Mesendoderm (in vitro differentiated cells): ENCODE measurements at regions not wholly inside any gene's neighbourhood (a gene's known extent, or its start where the extent isn't known, plus 50 kb on each side); places are given as distances from the start of the nearest gene placed in this dataset.

Source experiments
- DNase-seq: peaks from one replicate; pipeline ENCODE4 v3.0.0; 2013
- H2AK5ac ChIP-seq: 2 replicates; pipeline ENCODE4 v1.6.1; 2013; ENCODE audit warnings: low read length, inconsistent platforms
- H2BK120ac ChIP-seq: 2 replicates; pipeline ENCODE4 v1.6.1; 2013; ENCODE audit warnings: low read depth, mild to moderate bottlenecking, low read length, moderate library complexity, mixed read lengths
- H2BK15ac ChIP-seq: replicated peaks from 2 replicates; pipeline ENCODE4 v1.6.1; 2013; ENCODE audit warnings: low read depth, mild to moderate bottlenecking, moderate library complexity
- H2BK5ac ChIP-seq: 2 replicates; pipeline ENCODE4 v1.6.1; 2013; ENCODE audit warnings: low read length, inconsistent platforms
- H3K18ac ChIP-seq: 2 replicates; pipeline ENCODE4 v1.6.1; 2013; ENCODE audit warnings: mild to moderate bottlenecking, low read length, mixed read lengths
- H3K23ac ChIP-seq: one replicate; pipeline ENCODE4 v1.6.1; 2013; ENCODE audit warnings: low read length
- H3K27ac ChIP-seq: 2 replicates; pipeline ENCODE4 v1.5.1; 2013; ENCODE audit warnings: low read depth, mild to moderate bottlenecking, inconsistent platforms, low read length, moderate library complexity
- H3K27me3 ChIP-seq: 2 replicates; pipeline ENCODE4 v1.6.1; 2013; ENCODE audit warnings: low read length, control low read depth, mild to moderate bottlenecking, inconsistent platforms; ENCODE audit not compliant: insufficient read depth, poor library complexity
- H3K36me3 ChIP-seq: 2 replicates; pipeline ENCODE4 v1.6.1; 2013; ENCODE audit warnings: low read length, inconsistent platforms; ENCODE audit not compliant: control insufficient read depth, insufficient read depth
- H3K4ac ChIP-seq: one replicate; pipeline ENCODE4 v1.6.1; 2013; ENCODE audit warnings: low read depth, mild to moderate bottlenecking, low read length, moderate library complexity
- H3K4me1 ChIP-seq: 2 replicates; pipeline ENCODE4 v1.6.1; 2013; ENCODE audit warnings: low read depth, low read length, inconsistent platforms; ENCODE audit not compliant: control insufficient read depth
- H3K4me2 ChIP-seq: 2 replicates; pipeline ENCODE4 v1.6.1; 2013; ENCODE audit warnings: low read length
- H3K4me3 ChIP-seq: 2 replicates; pipeline ENCODE4 v1.5.1; 2013; ENCODE audit warnings: mild to moderate bottlenecking, low read length
- H3K56ac ChIP-seq: one replicate; pipeline ENCODE4 v1.6.1; 2013; ENCODE audit warnings: low read length
- H3K79me1 ChIP-seq: 2 replicates; pipeline ENCODE4 v1.6.1; 2013; ENCODE audit warnings: low read length, inconsistent platforms
- H3K79me2 ChIP-seq: 2 replicates; pipeline ENCODE4 v1.6.1; 2013; ENCODE audit warnings: mild to moderate bottlenecking, low read length; ENCODE audit not compliant: control insufficient read depth, insufficient read depth
- H3K9ac ChIP-seq: 2 replicates; pipeline ENCODE4 v1.6.1; 2013; ENCODE audit warnings: low read length, inconsistent platforms
- H4K5ac ChIP-seq: one replicate; pipeline ENCODE4 v1.6.1; 2013; ENCODE audit warnings: low read length
- H4K8ac ChIP-seq: one replicate; pipeline ENCODE4 v1.6.1; 2013; ENCODE audit warnings: low read depth, mild to moderate bottlenecking, control low read depth, low read length, moderate library complexity
- WGBS: extraction: QIAGEN DNeasy Blood & Tissue Kit; methylation state at CpG from one replicate; pipeline ENCODE4 v1.1.7; 2013; ENCODE audit warnings: low lambda C conversion rate, missing lambda C conversion rate; ENCODE audit not compliant: insufficient coverage; ENCODE audit errors: extremely low coverage; 5-methylcytosine and 5-hydroxymethylcytosine counted together

GRCh38 chr4:122528879-122529278, 72.4 kb upstream of the IL2 start:
- Histone ChIP-seq H3K36me3 (no peaks in the 10 kb centered on the region), H3K56ac (no peak overlapping the region), H4K5ac (no peak overlapping the region), H3K9ac (no peak overlapping the region), H3K18ac (no peak overlapping the region), H2BK5ac (no peak overlapping the region), H3K4ac (no peak overlapping the region), H4K8ac (no peak overlapping the region), H3K79me1 (no peaks in the 10 kb centered on the region), H3K4me1 (no peaks in the 10 kb centered on the region), H3K4me2 (no peak overlapping the region), H3K27ac (no peak overlapping the region), H2AK5ac (no peak overlapping the region), H2BK120ac (no peak overlapping the region), H2BK15ac (no peak overlapping the region), H3K4me3 (no peak overlapping the region), H3K27me3 (no peaks in the 10 kb centered on the region), H3K23ac (no peak overlapping the region), H3K79me2 (no peaks in the 10 kb centered on the region)
- no CpG with 5 or more reads among the region's 3 CpGs for WGBS
- DNase-seq, result no peak

- Histone ChIP-seq H3K27ac (no peak overlapping the region), H3K36me3 (no peaks in the 10 kb centered on the region), H3K4me3 (no peak overlapping the region), H4K5ac (no peak overlapping the region), H3K4me2 (no peak overlapping the region), H3K79me1 (no peaks in the 10 kb centered on the region), H3K23ac (no peak overlapping the region), H2BK15ac (no peak overlapping the region), H3K4ac (no peak overlapping the region), H3K79me2 (no peaks in the 10 kb centered on the region), H3K4me1 (no peaks in the 10 kb centered on the region), H3K27me3 (no peaks in the 10 kb centered on the region), H3K18ac (no peak overlapping the region), H2BK5ac (no peak overlapping the region), H3K56ac (no peak overlapping the region), H2BK120ac (no peak overlapping the region), H3K9ac (no peak overlapping the region), H4K8ac (no peak overlapping the region), H2AK5ac (no peak overlapping the region)
- DNase-seq, result no peak
- no CpG with 5 or more reads among the region's 1 CpG for WGBS
Observed at GRCh38 chr4:122525865-122526264, 69.3 kb upstream of the IL2 start.

- H3K79me2 ChIP-seq, result no peaks in the 10 kb centered on the region
- H3K27ac ChIP-seq, result no peak overlapping the region
- no peaks in the 10 kb centered on the region for H3K79me1 ChIP-seq
- no peak overlapping the region for H2BK120ac ChIP-seq
- H4K8ac ChIP-seq, result no peak overlapping the region
- no peak overlapping the region for H3K23ac ChIP-seq
- no peak overlapping the region for H2BK5ac ChIP-seq
- H3K4me2 ChIP-seq, result no peak overlapping the region
- H3K9ac ChIP-seq, result no peak overlapping the region
- no peak overlapping the region for H3K4ac ChIP-seq
- no peak overlapping the region for H3K18ac ChIP-seq
- no peaks in the 10 kb centered on the region for H3K27me3 ChIP-seq
- H3K4me3 ChIP-seq, result no peak overlapping the region
- no peaks in the 10 kb centered on the region for H3K4me1 ChIP-seq
- H2BK15ac ChIP-seq, result no peak overlapping the region
- H4K5ac ChIP-seq, result no peak overlapping the region
- H3K56ac ChIP-seq, result no peak overlapping the region
- no peak for DNase-seq
- H3K36me3 ChIP-seq, result no peaks in the 10 kb centered on the region
- no peak overlapping the region for H2AK5ac ChIP-seq
Observed at GRCh38 chr4:122524176-122524575, 67.7 kb upstream of the IL2 start.

GRCh38 chr4:122522944-122523343, 66.4 kb upstream of the IL2 start:
- Histone ChIP-seq H2BK15ac (no peak overlapping the region), H3K18ac (no peak overlapping the region), H3K4ac (no peak overlapping the region), H3K36me3 (no peaks in the 10 kb centered on the region), H2AK5ac (no peak overlapping the region), H2BK120ac (no peak overlapping the region), H3K4me1 (no peaks in the 10 kb centered on the region), H3K27ac (no peak overlapping the region), H3K4me3 (no peak overlapping the region), H3K27me3 (no peaks in the 10 kb centered on the region), H3K4me2 (no peak overlapping the region), H3K79me2 (no peaks in the 10 kb centered on the region), H3K79me1 (no peaks in the 10 kb centered on the region), H2BK5ac (no peak overlapping the region), H3K23ac (no peak overlapping the region), H3K56ac (no peak overlapping the region), H4K5ac (no peak overlapping the region), H3K9ac (no peak overlapping the region), H4K8ac (no peak overlapping the region)
- no peak for DNase-seq
- no CpG with 5 or more reads among the region's 1 CpG for WGBS

GRCh38 chr4:122517345-122517744, 60.8 kb upstream of the IL2 start:
- no CpG with 5 or more reads among the region's 1 CpG for WGBS
- Histone ChIP-seq H3K27ac (no peak overlapping the region), H4K8ac (no peak overlapping the region), H2BK5ac (no peak overlapping the region), H3K4me1 (no peaks in the 10 kb centered on the region), H3K4me3 (no peak overlapping the region), H2BK120ac (no peak overlapping the region), H2BK15ac (no peak overlapping the region), H3K56ac (no peak overlapping the region), H3K79me1 (no peaks in the 10 kb centered on the region), H3K23ac (no peak overlapping the region), H3K18ac (no peak overlapping the region), H3K36me3 (no peaks in the 10 kb centered on the region), H3K27me3 (no peaks in the 10 kb centered on the region), H3K9ac (no peak overlapping the region), H3K79me2 (no peaks in the 10 kb centered on the region), H2AK5ac (no peak overlapping the region), H3K4me2 (no peak overlapping the region), H4K5ac (no peak overlapping the region), H3K4ac (no peak overlapping the region)
- DNase-seq, result no peak

GRCh38 chr4:122516376-122516775, 59.9 kb upstream of the IL2 start:
- H2BK120ac ChIP-seq, result no peak overlapping the region
- no CpG with 5 or more reads among the region's 1 CpG for WGBS
- no peak overlapping the region for H2BK5ac ChIP-seq
- no peak overlapping the region for H3K56ac ChIP-seq
- no peaks in the 10 kb centered on the region for H3K4me1 ChIP-seq
- no peak overlapping the region for H3K9ac ChIP-seq
- no peaks in the 10 kb centered on the region for H3K79me1 ChIP-seq
- no peaks in the 10 kb centered on the region for H3K79me2 ChIP-seq
- no peaks in the 10 kb centered on the region for H3K36me3 ChIP-seq
- no peak overlapping the region for H3K4me2 ChIP-seq
- H2AK5ac ChIP-seq, result no peak overlapping the region
- no peak overlapping the region for H4K8ac ChIP-seq
- H4K5ac ChIP-seq, result no peak overlapping the region
- no peak for DNase-seq
- H3K18ac ChIP-seq, result no peak overlapping the region
- H3K4me3 ChIP-seq, result no peak overlapping the region
- H3K23ac ChIP-seq, result no peak overlapping the region
- H3K4ac ChIP-seq, result no peak overlapping the region
- no peak overlapping the region for H3K27ac ChIP-seq
- no peaks in the 10 kb centered on the region for H3K27me3 ChIP-seq
- no peak overlapping the region for H2BK15ac ChIP-seq
